AG09309 (cell line): ENCODE measurements at regions not wholly inside any gene's neighbourhood (a gene's known extent, or its start where the extent isn't known, plus 50 kb on each side); places are given as distances from the start of the nearest gene placed in this dataset.

Source experiments
- DNase-seq: peaks from one replicate; pipeline ENCODE4 v3.0.0-alpha.2; 2010; ENCODE audit warnings: low read depth
- H3K4me3 ChIP-seq: 2 replicates; pipeline ENCODE4 v1.5.1; 2011; ENCODE audit warnings: mild to moderate bottlenecking, low read depth, low read length, moderate library complexity; ENCODE audit not compliant: control insufficient read depth
- TF ChIP-seq, protein P1 (sequence below): IDR thresholded peaks from 2 replicates; pipeline ENCODE4 v1.5.1; 2011; ENCODE audit warnings: mild to moderate bottlenecking, low read depth, low read length, inconsistent platforms; ENCODE audit not compliant: insufficient read depth, control insufficient read depth; ENCODE audit errors: missing control alignments

DNA sequence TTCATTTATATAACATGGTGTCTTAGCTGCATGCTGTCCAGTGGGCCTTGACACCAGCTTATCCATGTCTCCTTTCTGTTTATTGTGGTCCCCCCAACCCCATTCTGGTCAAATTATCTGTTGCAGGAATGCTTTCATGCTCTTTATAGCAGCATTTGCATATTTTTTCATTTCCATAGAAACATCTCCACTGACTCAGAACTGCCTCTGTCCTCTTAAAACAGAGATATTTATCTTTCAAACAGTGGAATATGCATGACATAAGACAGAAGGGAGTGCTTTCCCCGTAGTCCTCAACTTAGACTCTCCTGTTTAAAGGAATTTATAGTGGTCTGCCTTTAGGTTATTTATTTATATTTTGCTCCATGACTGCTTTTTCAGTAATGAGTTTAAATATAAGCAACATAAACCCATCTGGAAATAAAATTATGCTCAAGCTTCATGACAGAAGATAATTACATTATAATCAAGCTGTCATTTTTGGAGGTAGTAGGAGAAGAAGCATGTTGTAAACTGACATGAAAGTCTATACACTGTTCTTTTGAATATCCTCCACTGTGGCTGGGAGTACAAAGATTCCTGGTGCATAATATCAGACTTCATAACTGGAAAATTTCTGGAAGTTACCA is 179.5 kb upstream of the CD96 start:
- H3K4me3 ChIP-seq: no peak overlapping the region
- DNase-seq: no peak
- TF ChIP-seq, protein P1, sequence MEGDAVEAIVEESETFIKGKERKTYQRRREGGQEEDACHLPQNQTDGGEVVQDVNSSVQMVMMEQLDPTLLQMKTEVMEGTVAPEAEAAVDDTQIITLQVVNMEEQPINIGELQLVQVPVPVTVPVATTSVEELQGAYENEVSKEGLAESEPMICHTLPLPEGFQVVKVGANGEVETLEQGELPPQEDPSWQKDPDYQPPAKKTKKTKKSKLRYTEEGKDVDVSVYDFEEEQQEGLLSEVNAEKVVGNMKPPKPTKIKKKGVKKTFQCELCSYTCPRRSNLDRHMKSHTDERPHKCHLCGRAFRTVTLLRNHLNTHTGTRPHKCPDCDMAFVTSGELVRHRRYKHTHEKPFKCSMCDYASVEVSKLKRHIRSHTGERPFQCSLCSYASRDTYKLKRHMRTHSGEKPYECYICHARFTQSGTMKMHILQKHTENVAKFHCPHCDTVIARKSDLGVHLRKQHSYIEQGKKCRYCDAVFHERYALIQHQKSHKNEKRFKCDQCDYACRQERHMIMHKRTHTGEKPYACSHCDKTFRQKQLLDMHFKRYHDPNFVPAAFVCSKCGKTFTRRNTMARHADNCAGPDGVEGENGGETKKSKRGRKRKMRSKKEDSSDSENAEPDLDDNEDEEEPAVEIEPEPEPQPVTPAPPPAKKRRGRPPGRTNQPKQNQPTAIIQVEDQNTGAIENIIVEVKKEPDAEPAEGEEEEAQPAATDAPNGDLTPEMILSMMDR: no peak

DNA sequence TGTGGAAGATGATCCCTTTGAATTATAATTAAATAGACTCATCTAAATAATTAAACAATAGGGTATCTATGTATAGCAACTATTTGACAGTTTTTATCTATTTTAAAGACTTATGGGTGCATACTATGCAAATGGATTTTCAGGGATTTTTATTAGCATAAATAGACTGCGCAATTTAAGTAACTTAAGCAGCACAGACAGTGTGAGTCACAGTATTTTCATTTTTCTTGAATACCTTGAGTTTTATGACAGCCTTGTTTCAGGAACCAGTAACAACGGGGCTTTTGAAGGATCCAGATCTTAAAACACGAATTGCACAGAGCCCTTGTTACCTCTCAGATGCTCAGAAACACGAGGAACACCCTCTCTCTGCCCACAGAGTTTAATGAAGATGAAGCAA is 175.5 kb upstream of the CD96 start:
- TF ChIP-seq, protein P1: no peak
- DNase-seq: no peak
- H3K4me3 ChIP-seq: no peak overlapping the region

DNA sequence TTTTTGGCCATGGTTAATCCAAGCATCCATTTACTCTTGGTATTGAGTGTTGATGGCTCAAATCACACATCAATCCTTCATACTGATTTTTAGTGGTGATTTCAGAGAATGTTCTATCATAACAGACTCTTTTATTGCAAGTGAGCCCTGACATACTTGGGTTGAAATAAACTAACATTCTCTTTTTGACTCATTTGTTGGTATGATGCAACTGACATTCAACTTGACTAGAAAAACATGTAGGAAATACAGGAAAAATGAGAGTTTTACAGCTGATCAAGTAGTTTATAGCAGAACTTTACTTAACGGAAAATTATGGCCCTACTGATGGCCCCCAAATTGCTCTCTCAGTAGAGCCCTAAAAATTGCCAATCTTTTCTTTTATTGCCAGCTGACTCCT is 173.9 kb upstream of the CD96 start:
- DNase-seq: peak; percentile 16
- no peak overlapping the region for H3K4me3 ChIP-seq
- TF ChIP-seq, protein P1: no peak

DNA sequence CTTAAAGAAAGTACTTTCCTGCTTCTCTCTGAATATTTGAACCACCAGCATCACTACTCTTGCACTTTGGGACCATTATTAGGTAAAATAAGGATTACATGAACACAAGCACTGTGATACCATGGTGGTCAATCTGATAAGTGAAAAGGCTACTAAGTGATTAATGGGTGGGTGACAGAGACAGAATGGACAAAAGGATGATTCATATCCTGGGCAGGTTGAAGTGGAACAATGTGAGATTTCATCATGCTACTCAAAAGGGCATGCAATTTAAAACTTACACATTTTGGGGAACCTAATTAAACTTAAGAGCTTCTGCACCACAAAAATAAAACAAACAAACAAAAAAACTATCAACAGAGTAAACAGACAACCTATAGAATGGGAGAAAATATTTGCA is 172.0 kb upstream of the CD96 start:
- TF ChIP-seq, protein P1: no peak
- no peak overlapping the region for H3K4me3 ChIP-seq
- no peak for DNase-seq

DNA sequence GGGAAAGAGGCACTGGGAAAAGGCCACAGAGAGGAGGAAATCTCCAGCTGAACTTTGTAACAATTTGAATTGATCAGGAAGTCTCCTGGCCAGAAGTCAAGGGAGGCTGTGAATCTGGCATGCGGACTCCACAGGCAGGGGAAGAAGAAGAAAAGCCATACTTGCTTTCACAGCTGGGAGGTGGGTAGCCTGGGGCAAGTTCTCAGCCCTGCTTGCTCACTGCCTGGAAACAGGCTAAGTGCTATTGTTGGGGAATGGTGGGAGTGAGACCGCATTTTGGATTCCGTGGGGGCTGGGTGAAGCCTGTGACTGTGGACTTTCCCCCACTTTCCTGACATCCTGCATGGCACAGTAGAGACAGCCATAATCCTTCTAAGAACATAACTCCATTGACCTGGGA is 168.8 kb upstream of the CD96 start:
- no peak for DNase-seq
- no peak overlapping the region for H3K4me3 ChIP-seq
- TF ChIP-seq, protein P1: no peak

DNA sequence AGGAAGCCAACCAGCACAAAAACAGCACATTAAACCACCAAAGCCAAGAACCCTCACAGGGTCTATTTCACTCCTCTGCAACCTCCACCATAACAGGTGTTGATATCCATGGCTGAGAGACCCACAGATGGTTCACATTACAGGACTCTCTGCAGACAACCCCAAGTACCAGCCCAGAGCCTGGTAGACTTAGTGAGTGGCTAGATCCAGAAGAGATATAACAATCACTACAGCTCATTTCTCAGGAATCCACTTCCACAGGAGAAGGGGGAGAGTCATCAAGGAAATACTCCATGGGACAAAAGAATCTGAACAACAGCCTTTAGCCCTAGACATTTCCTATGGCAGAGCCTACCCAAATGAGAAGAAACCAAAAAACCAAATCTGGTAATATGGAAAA is 168.1 kb upstream of the CD96 start:
- TF ChIP-seq, protein P1: no peak
- DNase-seq: no peak
- no peak overlapping the region for H3K4me3 ChIP-seq
